OCI-LY7 (cell line): ENCODE measurements at regions not wholly inside any gene's neighbourhood (a gene's known extent, or its start where the extent isn't known, plus 50 kb on each side); places are given as distances from the start of the nearest gene placed in this dataset.

Experiments used
- CTCF ChIP-seq: fragments of 200-600 bp; sonication (generic); conservative IDR thresholded peaks from 2 replicates; pipeline ENCODE4 v1.5.1; 2014; ENCODE audit warnings: mild to moderate bottlenecking, antibody characterized with exemption, low read length, moderate library complexity, mixed read lengths
- EZH2phosphoT487 ChIP-seq: fragments of 200-600 bp; sonication (generic); IDR thresholded peaks from 2 replicates; pipeline ENCODE4 v1.6.1; 2018; ENCODE audit warnings: low read depth, borderline replicate concordance, mild to moderate bottlenecking, mixed run types, antibody characterized with exemption, low read length, moderate library complexity, mixed read lengths

DNA sequence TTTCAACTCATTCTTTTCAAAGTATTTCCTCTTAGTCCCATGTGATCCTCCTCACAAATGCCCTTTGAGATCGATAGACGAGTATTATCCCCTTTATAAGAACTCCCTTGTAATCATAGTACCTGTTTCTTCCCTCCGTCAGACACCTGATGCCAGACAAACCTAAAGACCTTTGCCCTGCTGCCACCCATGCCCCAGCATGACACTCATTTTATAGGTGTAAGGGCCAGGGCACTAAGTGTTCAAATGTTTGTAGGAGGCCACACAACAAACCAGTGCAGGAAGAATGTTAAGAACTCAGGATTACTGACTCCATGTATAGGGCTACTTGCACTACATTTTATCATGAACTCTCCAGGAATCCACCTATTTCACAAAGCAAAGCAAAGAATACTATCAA, 115.6 kb upstream of the DIAPH2 start:
- TF ChIP-seq CTCF (no peak), EZH2phosphoT487 (no peak)
